ENCODE measurements at regions not wholly inside any gene's neighbourhood (a gene's known extent, or its start where the extent isn't known, plus 50 kb on each side); places are given as distances from the start of the nearest gene placed in this dataset.

GRCh38 chr7:155402941-155403340, 55.0 kb upstream of the EN2 start:
- Histone ChIP-seq H3K27ac (no peak overlapping the region), H3K4me3 (no peak overlapping the region), H3K9me3 (no peaks in the 10 kb centered on the region), H3K9ac (ENCODE audit: low read depth in 2 of 2, low read length in 2 of 2) (no peak overlapping the region), H3K36me3 (no peaks in the 10 kb centered on the region), H3K27me3 (peaks cover 7% of the 10 kb centered on the region), H3K4me1 (no peaks in the 10 kb centered on the region)
- intact Hi-C loops (cut with DNase I) = no loop called here
- no peak for DNase-seq
- no peak for TF ChIP-seq CTCF (IDR thresholded peaks at IDR 0.05)

DNA sequence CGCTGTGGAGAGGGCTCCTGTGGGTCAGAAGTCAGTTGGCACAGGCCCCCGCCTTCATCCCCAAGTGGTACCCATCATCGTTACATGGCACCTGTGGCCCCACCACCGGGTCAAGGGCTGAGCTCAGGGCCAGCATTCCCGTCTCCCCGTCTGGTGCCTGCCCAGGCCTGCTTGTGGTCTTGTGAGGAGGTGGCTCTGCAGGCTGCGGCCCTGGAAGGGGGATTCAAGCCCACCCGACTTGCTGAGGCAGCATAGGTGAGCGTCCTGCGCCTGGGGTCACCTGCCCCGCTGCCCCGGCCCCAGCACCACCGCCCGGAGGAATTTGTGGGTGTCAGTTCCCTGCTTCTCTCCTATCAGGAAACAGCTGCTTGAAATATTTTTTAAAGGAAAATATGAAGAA, 53.0 kb upstream of the EN2 start:
- no peak overlapping the region for H3K9ac ChIP-seq (ENCODE audit: low read depth in 2 of 2, low read length in 2 of 2)
- H3K4me3 ChIP-seq = no peak overlapping the region
- H3K9me3 ChIP-seq = no peaks in the 10 kb centered on the region
- peaks cover 7% of the 10 kb centered on the region for H3K27me3 ChIP-seq
- no peak for DNase-seq
- no peaks in the 10 kb centered on the region for H3K36me3 ChIP-seq
- intact Hi-C loops (cut with DNase I) = no loop called here
- no peak overlapping the region for H3K27ac ChIP-seq
- no peaks in the 10 kb centered on the region for H3K4me1 ChIP-seq
- no peak for TF ChIP-seq CTCF (IDR thresholded peaks at IDR 0.05)

DNA sequence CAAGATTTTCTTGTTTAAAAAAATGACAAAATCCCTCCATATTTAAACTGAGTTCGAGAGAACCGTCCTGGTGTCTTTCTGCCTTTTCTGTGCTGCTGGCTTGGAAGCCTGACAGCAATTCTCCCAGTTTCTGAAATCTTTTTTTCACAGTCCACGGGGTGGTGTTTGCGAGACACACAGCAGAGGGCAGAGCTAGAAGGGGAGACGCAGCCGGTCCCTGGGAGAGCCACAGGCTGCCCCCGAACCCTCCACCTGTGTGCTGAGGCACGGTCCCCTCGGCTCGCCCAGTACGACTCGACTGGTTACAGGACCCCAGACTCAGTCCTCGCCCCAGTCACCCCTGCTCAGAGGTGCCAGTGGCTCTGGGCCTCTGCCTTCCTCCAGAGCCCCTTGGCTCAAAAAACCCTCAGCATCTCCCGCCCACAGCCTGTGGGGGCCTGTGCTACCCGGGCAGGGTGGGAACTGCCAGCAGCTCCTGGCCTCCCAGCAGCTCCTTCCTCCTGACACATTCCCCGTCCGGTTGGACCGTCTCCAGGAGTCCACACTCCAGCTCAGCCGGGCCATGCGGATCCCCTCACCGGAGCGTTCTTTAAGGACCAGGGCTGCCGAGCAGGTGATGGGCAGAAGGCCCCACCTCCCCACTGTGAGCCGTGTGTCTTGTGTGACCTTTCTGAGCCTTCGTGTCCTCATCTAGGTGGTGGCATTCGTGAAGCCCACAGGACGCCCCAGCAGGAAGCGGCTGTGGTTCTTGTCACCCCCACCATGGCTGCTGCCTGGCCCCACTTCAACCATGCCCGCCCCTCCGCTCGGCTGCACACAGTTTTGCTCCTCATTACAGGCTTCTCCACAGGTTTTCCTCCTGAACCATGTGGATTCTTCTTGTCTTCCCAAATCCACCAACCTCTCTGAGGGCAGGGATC, 52.3 kb upstream of the EN2 start:
- H3K4me3 ChIP-seq = no peak overlapping the region
- no peak overlapping the region for H3K27ac ChIP-seq
- intact Hi-C loops (cut with DNase I) = no loop called here
- H3K27me3 ChIP-seq = peaks cover 7% of the 10 kb centered on the region
- H3K36me3 ChIP-seq = no peaks in the 10 kb centered on the region
- no peak overlapping the region for H3K9ac ChIP-seq (ENCODE audit: low read depth in 2 of 2, low read length in 2 of 2)
- H3K4me1 ChIP-seq = no peaks in the 10 kb centered on the region
- no peak for TF ChIP-seq CTCF (IDR thresholded peaks at IDR 0.05)
- DNase-seq = no peak
- no peaks in the 10 kb centered on the region for H3K9me3 ChIP-seq

- no peak overlapping the region for H3K27ac ChIP-seq
- H3K9ac ChIP-seq (ENCODE audit: low read depth in 2 of 2, low read length in 2 of 2) = no peak overlapping the region
- H3K4me1 ChIP-seq = no peaks in the 10 kb centered on the region
- no peak for TF ChIP-seq CTCF (IDR thresholded peaks at IDR 0.05)
- no peaks in the 10 kb centered on the region for H3K9me3 ChIP-seq
- no peak overlapping the region for H3K4me3 ChIP-seq
- no peak for DNase-seq
- H3K27me3 ChIP-seq = peaks cover 3% of the 10 kb centered on the region
- intact Hi-C loops (cut with DNase I) = no loop called here
- no peaks in the 10 kb centered on the region for H3K36me3 ChIP-seq
These were observed 50.1 kb upstream of the EN2 start for GRCh38 chr7:155407799-155408198.

Data from colonic mucosa (tissue), 4 donors.